NCI-H2171 (cell line): ENCODE measurements at regions not wholly inside any gene's neighbourhood (a gene's known extent, or its start where the extent isn't known, plus 50 kb on each side); places are given as distances from the start of the nearest gene placed in this dataset.
"Not testable (repeated sequence)": the region's sequence is repeated elsewhere in the genome, so short reads cannot be mapped to it uniquely, and the experiment has no call there.

ENCODE experiments used
- DNase-seq: peaks from one replicate; lab custom pipeline; 2025; lab: John Stamatoyannopoulos, UW

GRCh38 chr4:170591076-170591475 lies 501.3 kb upstream of the AADAT start:
- no peak for DNase-seq

- no peak for DNase-seq
Observed at GRCh38 chr4:170589597-170590191, 499.9 kb upstream of the AADAT start.

- no peak for DNase-seq
Observed at GRCh38 chr4:170581969-170582368, 492.2 kb upstream of the AADAT start.

GRCh38 chr4:170581322-170581721 lies 491.6 kb upstream of the AADAT start:
- DNase-seq = no peak

GRCh38 chr4:170580651-170581050 lies 490.9 kb upstream of the AADAT start:
- no peak for DNase-seq

- DNase-seq = no peak
Observed at GRCh38 chr4:170538821-170539473, 449.2 kb upstream of the AADAT start.

- no peak for DNase-seq
Observed at GRCh38 chr4:170529748-170530722, 440.3 kb upstream of the AADAT start.

GRCh38 chr4:170526471-170526870 lies 436.7 kb upstream of the AADAT start:
- DNase-seq = no peak

- DNase-seq = no peak
Observed at GRCh38 chr4:170522427-170522970, 432.7 kb upstream of the AADAT start.

GRCh38 chr4:170497689-170498088 lies 407.9 kb upstream of the AADAT start:
- no peak for DNase-seq

GRCh38 chr4:170497112-170497511 lies 407.4 kb upstream of the AADAT start:
- DNase-seq = no peak

- DNase-seq = no peak
Observed at GRCh38 chr4:170491981-170492380, 402.2 kb upstream of the AADAT start.

- DNase-seq = no peak
Observed at GRCh38 chr4:170476351-170476750, 386.6 kb upstream of the AADAT start.

GRCh38 chr4:170465429-170465828 lies 375.7 kb upstream of the AADAT start:
- no peak for DNase-seq

GRCh38 chr4:170464614-170465197 lies 374.9 kb upstream of the AADAT start:
- DNase-seq = no peak

- no peak for DNase-seq
Observed at GRCh38 chr4:170446782-170447181, 357.0 kb upstream of the AADAT start.

GRCh38 chr4:170441146-170441545 lies 351.4 kb upstream of the AADAT start:
- not testable (repeated sequence) for DNase-seq

- no peak for DNase-seq
Observed at GRCh38 chr4:170428929-170429328, 339.2 kb upstream of the AADAT start.

GRCh38 chr4:170425521-170426143 lies 335.9 kb upstream of the AADAT start:
- no peak for DNase-seq

- no peak for DNase-seq
Observed at GRCh38 chr4:170425040-170425439, 335.3 kb upstream of the AADAT start.

- no peak for DNase-seq
Observed at GRCh38 chr4:170423137-170423536, 333.4 kb upstream of the AADAT start.

- DNase-seq = no peak
Observed at GRCh38 chr4:170420255-170420693, 330.5 kb upstream of the AADAT start.
